ENCODE measurements at regions not wholly inside any gene's neighbourhood (a gene's known extent, or its start where the extent isn't known, plus 50 kb on each side); places are given as distances from the start of the nearest gene placed in this dataset.
A peak's percentile ranks its signal among the peaks of the same experiment; 100 is the strongest.

DNA sequence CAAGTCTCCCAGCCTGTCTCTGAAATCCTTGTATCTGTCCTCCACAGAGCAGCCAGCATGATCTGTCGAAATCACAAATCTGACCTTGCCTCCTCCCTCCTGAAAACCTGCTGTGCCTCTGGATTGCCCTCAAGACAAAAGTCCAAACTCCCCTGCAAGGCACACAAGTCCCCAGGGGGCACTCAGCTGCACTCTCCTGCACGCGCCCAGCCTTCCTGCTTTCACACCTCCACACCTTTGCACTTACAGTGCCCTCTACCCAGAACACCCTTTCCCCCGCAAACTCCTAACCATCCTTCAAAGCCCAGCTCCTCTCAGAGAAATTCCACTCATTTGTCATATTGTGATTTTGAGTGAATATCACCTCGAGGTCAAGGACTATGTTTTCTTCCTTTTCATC, 83.4 kb upstream of the TOP1 start:
- TF ChIP-seq, protein P1, sequence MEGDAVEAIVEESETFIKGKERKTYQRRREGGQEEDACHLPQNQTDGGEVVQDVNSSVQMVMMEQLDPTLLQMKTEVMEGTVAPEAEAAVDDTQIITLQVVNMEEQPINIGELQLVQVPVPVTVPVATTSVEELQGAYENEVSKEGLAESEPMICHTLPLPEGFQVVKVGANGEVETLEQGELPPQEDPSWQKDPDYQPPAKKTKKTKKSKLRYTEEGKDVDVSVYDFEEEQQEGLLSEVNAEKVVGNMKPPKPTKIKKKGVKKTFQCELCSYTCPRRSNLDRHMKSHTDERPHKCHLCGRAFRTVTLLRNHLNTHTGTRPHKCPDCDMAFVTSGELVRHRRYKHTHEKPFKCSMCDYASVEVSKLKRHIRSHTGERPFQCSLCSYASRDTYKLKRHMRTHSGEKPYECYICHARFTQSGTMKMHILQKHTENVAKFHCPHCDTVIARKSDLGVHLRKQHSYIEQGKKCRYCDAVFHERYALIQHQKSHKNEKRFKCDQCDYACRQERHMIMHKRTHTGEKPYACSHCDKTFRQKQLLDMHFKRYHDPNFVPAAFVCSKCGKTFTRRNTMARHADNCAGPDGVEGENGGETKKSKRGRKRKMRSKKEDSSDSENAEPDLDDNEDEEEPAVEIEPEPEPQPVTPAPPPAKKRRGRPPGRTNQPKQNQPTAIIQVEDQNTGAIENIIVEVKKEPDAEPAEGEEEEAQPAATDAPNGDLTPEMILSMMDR (IDR thresholded peaks at IDR 0.05; ENCODE audit: low read length, missing control alignments): no peak
- no peak for DNase-seq (ENCODE audit: low read depth)
- H3K4me3 ChIP-seq (replicated peaks; ENCODE audit: low read depth, low read length): no peak overlapping the region

DNA sequence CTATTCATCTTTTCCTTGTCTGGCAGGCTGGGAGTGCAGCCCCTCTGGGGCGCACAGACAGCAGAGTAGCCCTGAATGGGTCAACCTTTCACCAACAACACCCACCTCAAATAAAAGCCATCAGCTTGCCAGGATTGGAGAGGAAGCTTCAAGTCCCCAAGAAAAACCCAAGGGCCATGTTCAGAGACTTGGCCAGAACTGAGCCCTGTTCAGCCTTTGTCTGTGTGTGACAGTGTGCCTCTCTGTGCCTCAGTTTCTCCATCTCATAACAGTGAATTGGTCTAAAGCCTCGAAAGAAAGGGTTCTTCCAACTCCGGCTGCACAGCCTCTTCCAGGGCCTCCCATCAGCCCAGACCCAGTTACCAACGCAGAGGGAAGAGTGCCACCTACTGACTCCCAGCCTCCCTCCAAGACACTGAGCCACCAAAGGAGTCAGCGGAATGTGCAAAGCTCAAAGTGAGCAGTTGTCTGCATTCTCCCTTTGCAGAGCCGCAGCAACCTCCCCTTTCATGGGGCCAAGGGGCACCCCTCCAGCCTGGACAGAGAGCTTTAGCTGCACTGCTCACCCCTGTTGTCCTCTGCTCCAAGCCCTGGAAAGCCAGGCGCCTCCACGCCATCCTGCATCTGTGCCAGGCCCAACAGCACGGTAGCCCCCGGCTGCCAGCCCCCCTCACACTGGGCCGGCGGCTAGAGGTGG, 82.7 kb upstream of the TOP1 start:
- H3K4me3 ChIP-seq (replicated peaks; ENCODE audit: low read depth, low read length): no peak overlapping the region
- TF ChIP-seq, protein P1 (IDR thresholded peaks at IDR 0.05; ENCODE audit: low read length, missing control alignments): peak; percentile 64
- DNase-seq (ENCODE audit: low read depth): peak; percentile 64

DNA sequence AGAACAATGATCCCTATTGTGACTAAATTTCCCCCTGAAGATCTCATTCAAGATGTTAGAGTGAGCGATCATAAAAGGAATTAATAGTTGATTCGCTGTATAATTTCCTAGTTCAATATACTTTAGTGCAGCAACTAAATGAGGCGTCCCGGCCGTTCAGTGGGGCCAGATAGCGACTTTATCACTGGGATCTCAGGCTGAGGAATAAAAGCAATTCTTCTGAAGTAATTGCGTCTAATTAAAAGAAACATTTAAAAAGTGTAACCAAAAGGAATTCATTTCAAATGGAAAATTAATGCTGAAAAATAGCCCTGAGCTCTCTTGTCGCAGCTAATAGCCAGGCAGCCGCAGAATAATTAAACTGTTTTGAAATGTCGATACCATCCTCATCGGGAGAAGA, 82.2 kb upstream of the TOP1 start:
- H3K4me3 ChIP-seq (replicated peaks; ENCODE audit: low read depth, low read length): no peak overlapping the region
- TF ChIP-seq, protein P1 (IDR thresholded peaks at IDR 0.05; ENCODE audit: low read length, missing control alignments): no peak
- DNase-seq (ENCODE audit: low read depth): no peak

DNA sequence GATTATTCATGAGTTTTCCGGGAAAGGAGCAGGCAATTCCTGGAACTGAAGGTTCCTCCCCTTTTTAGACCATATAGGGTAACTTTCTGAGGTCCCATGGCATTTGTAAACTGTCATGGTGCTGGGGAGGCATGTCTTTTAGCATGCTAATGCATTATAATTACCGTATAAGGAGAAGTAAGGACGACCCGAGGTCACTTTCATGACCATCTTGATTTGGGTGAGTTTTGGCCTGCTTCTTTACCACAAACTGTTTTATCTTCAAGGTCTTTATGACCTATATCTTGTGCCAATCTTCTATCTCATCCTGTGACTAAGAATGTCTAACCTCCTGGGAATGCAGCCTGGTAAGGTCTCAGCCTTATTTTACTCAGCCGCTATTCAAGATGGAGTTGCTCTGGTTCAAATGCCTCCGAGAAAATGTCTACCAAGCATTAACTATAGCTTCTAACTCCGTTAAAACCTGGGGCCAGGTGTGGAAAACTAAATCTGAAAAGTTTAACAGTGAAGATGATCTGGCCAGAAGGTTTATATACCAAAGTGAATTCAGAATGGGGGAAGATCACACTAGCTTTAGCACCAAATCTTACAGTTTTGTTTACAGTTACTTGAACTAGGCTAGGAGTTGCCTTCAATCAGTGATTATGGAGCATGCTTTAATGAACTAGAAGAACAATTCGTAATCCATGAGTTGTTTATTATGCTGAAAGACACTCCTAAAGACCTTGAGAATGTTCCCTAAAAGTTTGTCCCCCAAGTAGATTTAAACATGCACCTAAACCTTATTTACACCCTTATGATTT, 80.0 kb upstream of the TOP1 start:
- TF ChIP-seq, protein P1 (IDR thresholded peaks at IDR 0.05; ENCODE audit: low read length, missing control alignments): no peak
- DNase-seq (ENCODE audit: low read depth): peak; percentile 7
- no peak overlapping the region for H3K4me3 ChIP-seq (replicated peaks; ENCODE audit: low read depth, low read length)

DNA sequence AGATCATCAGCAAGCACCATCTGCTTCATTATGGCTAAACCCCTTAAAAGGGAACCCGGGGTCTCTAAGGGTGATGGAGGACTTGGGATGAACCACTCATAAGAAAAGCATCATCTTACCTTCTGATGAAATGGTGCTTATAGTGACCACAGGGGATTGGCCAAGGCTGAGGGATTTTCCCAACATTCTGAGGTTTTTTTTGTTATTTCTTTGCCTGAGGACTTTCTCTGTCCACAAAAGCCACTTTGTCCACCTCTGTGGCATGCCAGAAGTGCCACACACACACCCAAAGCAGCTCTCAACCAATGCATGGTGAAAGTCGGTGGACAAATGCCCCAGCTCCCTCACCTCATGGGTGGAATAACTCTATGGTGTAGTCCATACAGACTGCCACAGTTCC, 79.3 kb upstream of the TOP1 start:
- no peak overlapping the region for H3K4me3 ChIP-seq (replicated peaks; ENCODE audit: low read depth, low read length)
- DNase-seq (ENCODE audit: low read depth): no peak

DNA sequence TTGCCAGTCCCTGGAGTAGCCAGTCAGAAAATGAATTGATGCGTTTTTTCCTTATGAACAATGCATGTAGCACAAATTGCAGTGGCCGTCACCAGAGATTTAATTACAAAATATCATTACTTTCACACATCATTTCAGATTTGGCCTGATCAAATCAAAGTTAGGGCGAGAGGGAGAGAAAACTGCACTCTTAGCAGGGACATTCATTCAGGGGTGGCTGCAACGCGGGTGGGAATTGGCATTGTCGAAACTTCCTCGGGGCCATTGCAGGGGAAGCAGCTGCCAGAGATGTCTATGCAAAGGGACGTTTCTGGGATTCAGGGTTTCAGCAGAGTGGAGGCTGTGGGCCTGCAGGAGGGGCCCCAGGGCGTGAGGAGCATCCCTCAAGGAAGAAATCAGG, 76.5 kb upstream of the TOP1 start:
- H3K4me3 ChIP-seq (replicated peaks; ENCODE audit: low read depth, low read length): no peak overlapping the region
- TF ChIP-seq, protein P1 (IDR thresholded peaks at IDR 0.05; ENCODE audit: low read length, missing control alignments): no peak
- DNase-seq (ENCODE audit: low read depth): no peak

More for the DNA sequence above, 79.3 kb upstream of the TOP1 start:
- TF ChIP-seq, protein P1 (IDR thresholded peaks at IDR 0.05; ENCODE audit: low read length, missing control alignments): no peak

Data from fibroblast of pulmonary artery (primary cell).